ENCODE measurements at regions not wholly inside any gene's neighbourhood (a gene's known extent, or its start where the extent isn't known, plus 50 kb on each side); places are given as distances from the start of the nearest gene placed in this dataset.

GRCh38 chr13:36518707-36519106 lies 86.4 kb downstream of the CCNA1 start:
- no peak overlapping the region for H2BK12ac ChIP-seq (ENCODE audit: low read depth, low read length)
- H3K56ac ChIP-seq (replicated peaks; ENCODE audit: insufficient read length, low read depth, low read length) = no peak overlapping the region
- H2AFZ ChIP-seq (ENCODE audit: low read length) = 0 out of 2 replicates have a peak overlapping the region, but pooled peaks have one; percentile 12
- no peaks in the 10 kb centered on the region for H4K20me1 ChIP-seq (replicated peaks in 1 of 2; ENCODE audit: control insufficient read depth in 1 of 2, insufficient read depth in 2 of 2, low read length in 2 of 2)
- H4K5ac ChIP-seq (ENCODE audit: insufficient read length, low read depth, low read length) = no peak overlapping the region
- no peak overlapping the region for H3K4me3 ChIP-seq (ENCODE audit: extremely low read depth in 1 of 4, insufficient read depth in 2 of 4, low read depth in 3 of 4, low read length in 4 of 4)
- H3K4me2 ChIP-seq (ENCODE audit: insufficient read depth in 1 of 2, low read depth in 2 of 2, low read length in 2 of 2) = peak overlapping the region; percentile 17 to 48; a peak in 2 of 4 replicates
- no peaks in the 10 kb centered on the region; the same call in 1 of the 2 replicates for H3K23me2 ChIP-seq (ENCODE audit: low read depth, low read length)
- H2BK5ac ChIP-seq (ENCODE audit: low read depth, low read length) = peak overlapping the region; percentile 40; the same call in 1 of the 2 replicates
- H3K4ac ChIP-seq (replicated peaks; ENCODE audit: insufficient read length, low read depth, low read length) = no peak overlapping the region
- H3K79me2 ChIP-seq (ENCODE audit: control insufficient read depth in 1 of 2, insufficient read depth in 2 of 2, low read length in 2 of 2) = no peaks in the 10 kb centered on the region
- H3K27ac ChIP-seq (ENCODE audit: low read depth, low read length) = no peak overlapping the region
- H3K9ac ChIP-seq (replicated peaks in 1 of 4; ENCODE audit: extremely low read depth in 1 of 4, low read depth in 3 of 4, low read length in 3 of 4) = no peak overlapping the region
- H2BK15ac ChIP-seq (ENCODE audit: low read length) = no peak overlapping the region
- H2AK5ac ChIP-seq (ENCODE audit: low read depth, low read length) = no peak overlapping the region
- H4K91ac ChIP-seq (replicated peaks; ENCODE audit: insufficient read length, low read length) = no peak overlapping the region
- H3K79me1 ChIP-seq (ENCODE audit: low read depth, low read length) = no peaks in the 10 kb centered on the region
- ChIA-PET CTCF (ENCODE audit: partially characterized antibody) (no interaction called here), POLR2A (ENCODE audit: partially characterized antibody) (no interaction called here)
- H3K9me3 ChIP-seq (ENCODE audit: insufficient read depth in 2 of 2, low read depth in 1 of 2, low read length in 1 of 2) = peaks cover 0 to 8% of the 10 kb centered on the region in 2 experiments; a peak in 2 of 4 replicates
- no peaks in the 10 kb centered on the region for H3K27me3 ChIP-seq (replicated peaks in 1 of 4; ENCODE audit: control insufficient read depth in 3 of 4, extremely low read depth in 1 of 4, insufficient read depth in 3 of 4, low read length in 3 of 4)
- H3K14ac ChIP-seq (ENCODE audit: insufficient read length) = no peak overlapping the region
- WGBS, 2 experiments (ENCODE audit: extremely low coverage in 1 of 2, insufficient coverage in 1 of 2, insufficient read length in 1 of 2, insufficient replicate concordance in 2 of 2, low coverage in 1 of 2, low lambda C conversion rate in 2 of 2, missing lambda C conversion rate in 1 of 2) = 76% methylated on average over 2 of the region's 2 CpGs; no CpG with 5 or more reads in 1 of the 2 experiments
- 0 out of 2 replicates have a peak overlapping the region, but pooled peaks have one; percentile 38 for H2BK20ac ChIP-seq (ENCODE audit: low read length)
- H3K36me3 ChIP-seq (ENCODE audit: control insufficient read depth in 2 of 4, insufficient read depth in 4 of 4, low read length in 3 of 4) = no peaks in the 10 kb centered on the region
- H3K18ac ChIP-seq (ENCODE audit: extremely low read depth, low read length) = no peak overlapping the region
- no peak for DNase-seq (ENCODE audit: low read depth in 1 of 2, low spot score in 2 of 2)
- H2BK120ac ChIP-seq (replicated peaks; ENCODE audit: low read depth, low read length) = no peak overlapping the region
- FAIRE-seq = no peak
- peaks cover 10 to 18% (median 15%) of the 10 kb centered on the region in 4 experiments; a peak in 4 of 7 replicates for H3K4me1 ChIP-seq (replicated peaks in 1 of 4; ENCODE audit: control insufficient read depth in 3 of 4, insufficient read depth in 4 of 4, low read length in 3 of 4)
- H3K23ac ChIP-seq (ENCODE audit: insufficient read length) = no peak overlapping the region
- H4K8ac ChIP-seq (ENCODE audit: extremely low read depth, insufficient read depth, low read length) = no peak overlapping the region
- TF ChIP-seq CTBP2 (IDR thresholded peaks at IDR 0.05; ENCODE audit: borderline replicate concordance, insufficient read depth, insufficient read length, low read length) (no peak), YY1 (IDR thresholded peaks at IDR 0.05; ENCODE audit: low read depth, low read length) (no peak)
